T-helper 2 cell treated with Interferon-gamma antibody and Interleukin-4, amounts not matched to agents 5 μg/mL and 100 μg/mL, for 36 hours (primary cell): ENCODE measurements at regions not wholly inside any gene's neighbourhood (a gene's known extent, or its start where the extent isn't known, plus 50 kb on each side); places are given as distances from the start of the nearest gene placed in this dataset.

Source experiments
- DNase-seq: peaks from one replicate; pipeline ENCODE4 v3.0.0; 2021; ENCODE audit warnings: low spot score
- H3K27ac Mint-ChIP-seq: one replicate; pipeline ENCODE4 v1.8.0; 2021; ENCODE audit warnings: mild to moderate bottlenecking, mixed read lengths
- H3K27me3 Mint-ChIP-seq: one replicate; pipeline ENCODE4 v1.8.0; 2021; ENCODE audit warnings: low read depth, mixed read lengths
- H3K36me3 Mint-ChIP-seq: one replicate; pipeline ENCODE4 v1.8.0; 2021; ENCODE audit warnings: low read depth, mixed read lengths
- H3K4me1 Mint-ChIP-seq: one replicate; pipeline ENCODE4 v1.8.0; 2021; ENCODE audit warnings: low read depth, mixed read lengths
- H3K4me3 Mint-ChIP-seq: one replicate; pipeline ENCODE4 v1.8.0; 2022; ENCODE audit warnings: mild to moderate bottlenecking, moderate library complexity, mixed read lengths
- H3K9me3 Mint-ChIP-seq: one replicate; pipeline ENCODE4 v1.8.0; 2021; ENCODE audit warnings: mixed read lengths

GRCh38 chr12:89263900-89264299, 88.4 kb downstream of the DUSP6 start:
- no peak for DNase-seq
- Mint-ChIP-seq H3K4me3 (no peak overlapping the region), H3K27me3 (no peaks in the 10 kb centered on the region), H3K9me3 (peaks cover 17% of the 10 kb centered on the region), H3K36me3 (peaks cover 12% of the 10 kb centered on the region), H3K27ac (no peak overlapping the region), H3K4me1 (peaks cover 44% of the 10 kb centered on the region)

GRCh38 chr12:89262855-89263552, 89.3 kb downstream of the DUSP6 start:
- DNase-seq, result no peak

GRCh38 chr12:89261982-89262381, 90.3 kb downstream of the DUSP6 start:
- no peaks in the 10 kb centered on the region for H3K27me3 Mint-ChIP-seq
- H3K4me3 Mint-ChIP-seq, result no peak overlapping the region
- peaks cover 49% of the 10 kb centered on the region for H3K4me1 Mint-ChIP-seq
- H3K9me3 Mint-ChIP-seq, result peaks cover 29% of the 10 kb centered on the region
- no peak overlapping the region for H3K27ac Mint-ChIP-seq
- H3K36me3 Mint-ChIP-seq, result peaks cover 21% of the 10 kb centered on the region
- DNase-seq, result no peak

More at GRCh38 chr12:89262855-89263552, 89.3 kb downstream of the DUSP6 start:
- Mint-ChIP-seq H3K36me3 (peaks cover 16% of the 10 kb centered on the region), H3K9me3 (peaks cover 26% of the 10 kb centered on the region), H3K27ac (no peak overlapping the region), H3K4me3 (no peak overlapping the region), H3K4me1 (peaks cover 48% of the 10 kb centered on the region), H3K27me3 (no peaks in the 10 kb centered on the region)

GRCh38 chr12:89260841-89261637, 91.3 kb downstream of the DUSP6 start:
- peaks cover 53% of the 10 kb centered on the region for H3K4me1 Mint-ChIP-seq
- no peaks in the 10 kb centered on the region for H3K27me3 Mint-ChIP-seq
- peaks cover 33% of the 10 kb centered on the region for H3K9me3 Mint-ChIP-seq
- H3K27ac Mint-ChIP-seq, result peak overlapping the region; percentile 77
- H3K4me3 Mint-ChIP-seq, result peak overlapping the region; percentile 25
- no peak for DNase-seq
- peaks cover 22% of the 10 kb centered on the region for H3K36me3 Mint-ChIP-seq

- H3K4me1 Mint-ChIP-seq, result peaks cover 55% of the 10 kb centered on the region
- H3K27me3 Mint-ChIP-seq, result no peaks in the 10 kb centered on the region
- no peak overlapping the region for H3K27ac Mint-ChIP-seq
- DNase-seq, result no peak
- peaks cover 41% of the 10 kb centered on the region for H3K9me3 Mint-ChIP-seq
- no peak overlapping the region for H3K4me3 Mint-ChIP-seq
- H3K36me3 Mint-ChIP-seq, result peaks cover 28% of the 10 kb centered on the region
Measured at GRCh38 chr12:89259821-89260220, 92.5 kb downstream of the DUSP6 start.

GRCh38 chr12:89258240-89258969, 93.9 kb downstream of the DUSP6 start:
- Mint-ChIP-seq H3K27ac (no peak overlapping the region), H3K36me3 (peaks cover 29% of the 10 kb centered on the region), H3K9me3 (peaks cover 38% of the 10 kb centered on the region)

GRCh38 chr12:89257340-89257739, 95.0 kb downstream of the DUSP6 start:
- H3K36me3 Mint-ChIP-seq, result peaks cover 30% of the 10 kb centered on the region
- H3K27me3 Mint-ChIP-seq, result no peaks in the 10 kb centered on the region
- no peak for DNase-seq
- H3K9me3 Mint-ChIP-seq, result peaks cover 38% of the 10 kb centered on the region
- peaks cover 43% of the 10 kb centered on the region for H3K4me1 Mint-ChIP-seq
- H3K27ac Mint-ChIP-seq, result no peak overlapping the region
- H3K4me3 Mint-ChIP-seq, result no peak overlapping the region

More at GRCh38 chr12:89258240-89258969, 93.9 kb downstream of the DUSP6 start:
- peaks cover 47% of the 10 kb centered on the region for H3K4me1 Mint-ChIP-seq
- no peak overlapping the region for H3K4me3 Mint-ChIP-seq
- no peaks in the 10 kb centered on the region for H3K27me3 Mint-ChIP-seq
- no peak for DNase-seq

GRCh38 chr12:89256060-89256459, 96.2 kb downstream of the DUSP6 start:
- H3K4me3 Mint-ChIP-seq, result no peak overlapping the region
- H3K27me3 Mint-ChIP-seq, result no peaks in the 10 kb centered on the region
- no peak for DNase-seq
- no peak overlapping the region for H3K27ac Mint-ChIP-seq
- H3K4me1 Mint-ChIP-seq, result peaks cover 45% of the 10 kb centered on the region
- H3K9me3 Mint-ChIP-seq, result peaks cover 40% of the 10 kb centered on the region
- H3K36me3 Mint-ChIP-seq, result peaks cover 27% of the 10 kb centered on the region

- H3K4me1 Mint-ChIP-seq, result peaks cover 47% of the 10 kb centered on the region
- H3K4me3 Mint-ChIP-seq, result no peak overlapping the region
- H3K9me3 Mint-ChIP-seq, result peaks cover 32% of the 10 kb centered on the region
- H3K27me3 Mint-ChIP-seq, result no peaks in the 10 kb centered on the region
- no peak overlapping the region for H3K27ac Mint-ChIP-seq
- no peak for DNase-seq
- peaks cover 27% of the 10 kb centered on the region for H3K36me3 Mint-ChIP-seq
Measured at GRCh38 chr12:89253488-89253887, 98.8 kb downstream of the DUSP6 start.

GRCh38 chr12:89252284-89252683, 100.0 kb downstream of the DUSP6 start:
- Mint-ChIP-seq H3K4me3 (no peak overlapping the region), H3K27me3 (no peaks in the 10 kb centered on the region), H3K36me3 (peaks cover 20% of the 10 kb centered on the region), H3K9me3 (peaks cover 32% of the 10 kb centered on the region), H3K4me1 (peaks cover 50% of the 10 kb centered on the region), H3K27ac (no peak overlapping the region)
- DNase-seq, result no peak

- Mint-ChIP-seq H3K27ac (peak overlapping the region; percentile 39), H3K4me3 (peak overlapping the region; percentile 48)
Measured at GRCh38 chr12:89251342-89252271, 100.7 kb downstream of the DUSP6 start.

GRCh38 chr12:89250636-89251035, 101.7 kb downstream of the DUSP6 start:
- Mint-ChIP-seq H3K36me3 (peaks cover 13% of the 10 kb centered on the region), H3K4me1 (peaks cover 50% of the 10 kb centered on the region), H3K27me3 (no peaks in the 10 kb centered on the region), H3K27ac (no peak overlapping the region), H3K9me3 (peaks cover 23% of the 10 kb centered on the region), H3K4me3 (peak overlapping the region; percentile 48)
- no peak for DNase-seq

More at GRCh38 chr12:89251342-89252271, 100.7 kb downstream of the DUSP6 start:
- peak; percentile 29 for DNase-seq
- Mint-ChIP-seq H3K36me3 (peaks cover 17% of the 10 kb centered on the region), H3K9me3 (peaks cover 28% of the 10 kb centered on the region), H3K27me3 (no peaks in the 10 kb centered on the region), H3K4me1 (peaks cover 48% of the 10 kb centered on the region)

GRCh38 chr12:89250213-89250612, 102.1 kb downstream of the DUSP6 start:
- H3K27ac Mint-ChIP-seq, result no peak overlapping the region
- no peaks in the 10 kb centered on the region for H3K27me3 Mint-ChIP-seq
- DNase-seq, result no peak
- no peak overlapping the region for H3K4me3 Mint-ChIP-seq
- H3K9me3 Mint-ChIP-seq, result peaks cover 22% of the 10 kb centered on the region
- H3K36me3 Mint-ChIP-seq, result peaks cover 12% of the 10 kb centered on the region
- peaks cover 54% of the 10 kb centered on the region for H3K4me1 Mint-ChIP-seq
